ENCODE measurements at regions not wholly inside any gene's neighbourhood (a gene's known extent, or its start where the extent isn't known, plus 50 kb on each side); places are given as distances from the start of the nearest gene placed in this dataset.

GRCh38 chr9:29394855-29395254, 1821.6 kb upstream of the C9orf72 start:
- TF ChIP-seq CTCF (IDR thresholded peaks at IDR 0.05) (no peak), EP300 (IDR thresholded peaks at IDR 0.05) (no peak), POLR2A (IDR thresholded peaks at IDR 0.05) (no peak), POLR2AphosphoS5 (IDR thresholded peaks at IDR 0.05) (no peak)

Measured in sigmoid colon (tissue), 4 donors.